ENCODE measurements at regions not wholly inside any gene's neighbourhood (a gene's known extent, or its start where the extent isn't known, plus 50 kb on each side); places are given as distances from the start of the nearest gene placed in this dataset.
"Not testable (repeated sequence)": the region's sequence is repeated elsewhere in the genome, so short reads cannot be mapped to it uniquely, and the experiment has no call there.

GRCh38 chr15:34528055-34528754 lies 55.2 kb downstream of the GOLGA8B start:
- not testable (repeated sequence) for DNase-seq (ENCODE audit: low spot score)

DNA sequence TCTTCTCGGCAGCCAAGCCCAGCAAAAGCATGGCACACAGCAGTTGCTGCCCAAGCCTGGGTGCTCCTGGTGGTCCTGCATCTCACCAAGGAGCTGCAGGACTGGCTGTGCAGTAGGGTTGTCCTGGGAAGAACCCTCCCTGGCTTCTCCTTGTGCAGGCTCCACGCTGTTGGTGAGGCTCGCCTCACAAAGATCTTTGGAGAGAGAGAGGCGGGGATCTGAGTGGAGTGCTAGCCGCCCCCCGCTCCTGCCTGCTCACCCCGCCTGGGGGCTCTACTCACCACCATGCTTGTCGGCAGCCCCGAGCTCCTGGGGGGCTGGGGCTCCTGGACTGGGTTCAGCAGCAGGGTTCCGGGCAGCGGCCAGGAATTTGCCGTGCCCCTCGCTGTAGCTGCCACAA lies 55.8 kb downstream of the GOLGA8B start:
- DNase-seq (ENCODE audit: low spot score), result not testable (repeated sequence)

DNA sequence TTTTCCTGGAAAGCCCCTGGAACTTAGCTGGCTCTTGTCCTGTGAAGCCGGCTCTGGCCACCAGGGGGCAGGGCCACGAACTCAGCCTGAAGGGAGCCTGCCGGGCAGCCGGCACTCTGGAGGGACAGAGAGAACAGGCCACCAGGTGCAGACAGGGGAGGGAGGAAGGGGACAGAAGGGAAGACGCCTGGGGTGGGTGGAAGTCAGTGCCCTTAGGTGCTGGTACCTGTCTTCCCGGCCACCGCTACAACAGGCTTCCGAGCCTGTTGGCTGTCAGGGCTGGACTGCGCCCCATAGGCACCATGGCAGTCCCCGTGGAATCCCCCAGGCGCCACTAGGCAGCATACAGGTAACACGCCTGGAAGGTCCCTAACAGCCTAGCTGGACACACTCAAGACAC lies 59.6 kb downstream of the GOLGA8B start:
- not testable (repeated sequence) for DNase-seq (ENCODE audit: low spot score)

DNA sequence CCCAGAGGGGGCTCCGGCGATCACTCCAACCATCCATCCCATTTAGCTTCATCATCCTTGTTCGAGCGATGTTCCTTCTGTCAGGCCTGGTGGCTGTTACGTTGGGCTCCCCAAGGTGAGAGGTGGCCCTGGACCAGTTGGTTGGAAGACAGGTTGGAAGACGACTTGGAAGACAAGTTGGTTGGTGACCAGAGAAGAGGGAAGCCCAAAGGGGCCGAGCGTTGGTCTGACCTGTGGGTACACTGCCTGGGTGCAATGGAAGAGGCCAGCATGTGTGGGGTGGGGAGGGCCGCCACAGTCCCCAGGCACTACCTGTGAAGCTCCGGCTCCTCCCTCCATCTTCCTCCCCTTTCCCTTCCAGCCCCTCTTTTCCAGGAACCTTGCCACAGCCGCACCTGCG lies 60.9 kb downstream of the GOLGA8B start:
- not testable (repeated sequence) for DNase-seq (ENCODE audit: low spot score)

GRCh38 chr15:34521802-34522485 lies 61.5 kb downstream of the GOLGA8B start:
- not testable (repeated sequence) for DNase-seq (ENCODE audit: low spot score)

DNA sequence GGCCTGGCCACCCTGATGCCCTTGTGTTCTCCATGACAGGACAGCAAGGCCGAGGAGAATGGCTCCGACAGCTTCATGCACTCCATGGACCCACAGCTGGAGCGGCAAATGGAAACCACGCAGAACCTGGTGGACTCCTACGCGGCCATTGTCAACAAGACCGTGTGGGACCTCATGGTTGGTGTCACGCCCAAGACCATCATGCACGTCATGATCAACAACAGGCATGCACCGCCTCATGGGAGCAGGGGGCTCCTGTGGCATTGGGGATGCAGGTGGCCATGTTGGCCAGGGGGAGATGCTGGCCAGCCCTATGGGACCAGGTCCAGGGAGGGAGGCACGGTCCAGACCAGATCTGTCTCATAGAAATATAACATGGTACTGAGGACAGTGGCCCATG lies 62.9 kb downstream of the GOLGA8B start:
- DNase-seq (ENCODE audit: low spot score), result no peak

DNA sequence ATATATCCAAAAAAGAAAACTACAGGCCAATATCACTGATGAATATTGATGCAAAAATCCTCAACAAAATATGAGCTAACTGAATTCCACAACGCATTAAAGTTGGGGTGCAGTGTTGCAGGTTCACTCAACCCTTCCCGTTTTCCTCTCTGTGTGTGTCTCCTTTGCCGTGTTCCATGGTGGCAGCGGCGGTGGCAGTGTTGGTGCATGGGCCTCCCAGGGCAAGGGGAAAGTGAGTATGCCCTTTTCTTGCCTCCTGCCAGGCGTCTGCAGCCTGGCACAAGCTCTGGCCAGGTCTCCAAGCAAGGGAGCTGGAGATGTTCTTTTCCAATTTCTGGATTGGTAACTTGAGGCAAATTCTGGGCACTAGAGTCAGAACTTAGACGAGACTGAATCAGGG lies 63.4 kb downstream of the GOLGA8B start:
- not testable (repeated sequence) for DNase-seq (ENCODE audit: low spot score)

GRCh38 chr15:34514251-34514670 lies 69.2 kb downstream of the GOLGA8B start:
- DNase-seq (ENCODE audit: low spot score), result peak; percentile 11

DNA sequence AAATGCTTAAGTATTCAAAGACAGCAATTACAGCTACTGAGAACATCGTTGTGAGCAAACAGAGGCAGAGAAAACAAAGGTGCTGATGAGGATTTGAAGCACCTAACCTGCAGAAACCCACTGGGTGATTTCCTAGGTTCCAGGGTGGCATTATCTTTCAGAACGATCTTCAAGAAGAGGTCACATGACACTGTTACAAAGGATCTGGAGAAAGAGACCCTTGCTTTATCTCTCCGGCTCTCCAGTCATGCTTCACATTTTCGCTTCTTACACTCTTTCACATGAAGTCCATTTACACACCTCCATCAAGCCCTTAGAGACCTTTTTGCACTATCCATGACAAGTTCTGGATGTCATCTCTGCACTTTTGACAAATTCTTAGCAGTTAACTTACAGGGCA lies 70.8 kb downstream of the GOLGA8B start:
- no peak for DNase-seq (ENCODE audit: low spot score)

DNA sequence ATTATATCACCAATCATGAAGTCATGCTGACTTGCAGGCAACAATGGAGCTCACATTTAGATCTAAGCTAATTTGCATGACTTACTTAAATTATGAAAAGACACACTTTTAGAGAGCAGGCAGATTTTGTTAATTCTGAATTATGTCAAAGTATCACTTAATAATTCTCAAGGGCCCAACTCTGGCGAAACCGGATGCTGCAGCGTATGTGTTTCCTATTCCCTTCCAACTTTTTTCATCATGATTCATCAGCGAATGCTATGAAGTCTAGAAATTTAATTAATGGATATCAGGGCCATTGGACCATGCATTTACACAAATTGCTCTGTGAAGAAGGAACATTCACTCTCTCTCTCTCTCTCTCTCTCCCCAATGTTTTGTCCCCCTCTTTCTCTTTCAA lies 63.5 kb upstream of the GOLGA8A start:
- DNase-seq (ENCODE audit: low spot score), result no peak

DNA sequence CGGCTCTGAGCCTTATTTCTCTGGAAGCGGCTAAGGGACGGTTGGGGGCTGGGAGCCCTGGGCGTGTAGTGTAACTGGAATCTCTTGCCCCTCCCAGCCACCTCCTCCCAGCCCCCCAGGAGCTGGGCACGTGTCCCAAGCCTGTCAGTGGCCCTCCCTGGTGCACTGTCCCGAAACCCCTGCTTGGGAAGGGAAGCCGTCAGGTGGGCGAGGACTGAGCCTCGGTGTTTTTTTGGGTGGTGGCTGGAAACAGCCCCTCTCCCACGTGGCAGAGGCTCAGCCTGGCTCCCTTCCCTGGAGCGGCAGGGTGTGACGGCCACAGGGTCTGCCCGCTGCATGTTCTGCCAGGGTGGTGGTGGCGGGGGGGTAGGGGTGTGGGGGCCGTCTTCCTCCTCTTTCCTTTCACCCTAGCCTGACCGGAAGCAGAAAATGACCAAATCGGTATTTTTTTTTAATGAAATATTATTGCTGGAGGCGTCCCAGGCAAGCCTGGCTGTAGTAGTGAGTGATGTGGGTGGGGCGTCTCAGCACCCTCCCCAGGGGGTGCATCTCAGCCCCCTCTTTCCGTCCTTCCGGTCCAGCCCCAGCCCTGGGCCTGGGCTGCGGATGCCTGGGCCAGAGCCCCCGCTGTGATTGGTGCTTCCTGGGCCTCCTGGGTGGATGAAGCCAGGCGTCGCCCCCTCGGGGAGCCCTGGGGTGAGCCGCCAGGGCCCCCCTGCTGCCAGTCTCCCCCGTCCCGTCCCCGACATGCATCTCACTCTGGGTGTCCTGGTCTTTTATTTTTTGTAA lies 58.8 kb upstream of the GOLGA8A start:
- DNase-seq (ENCODE audit: low spot score), result no peak

DNA sequence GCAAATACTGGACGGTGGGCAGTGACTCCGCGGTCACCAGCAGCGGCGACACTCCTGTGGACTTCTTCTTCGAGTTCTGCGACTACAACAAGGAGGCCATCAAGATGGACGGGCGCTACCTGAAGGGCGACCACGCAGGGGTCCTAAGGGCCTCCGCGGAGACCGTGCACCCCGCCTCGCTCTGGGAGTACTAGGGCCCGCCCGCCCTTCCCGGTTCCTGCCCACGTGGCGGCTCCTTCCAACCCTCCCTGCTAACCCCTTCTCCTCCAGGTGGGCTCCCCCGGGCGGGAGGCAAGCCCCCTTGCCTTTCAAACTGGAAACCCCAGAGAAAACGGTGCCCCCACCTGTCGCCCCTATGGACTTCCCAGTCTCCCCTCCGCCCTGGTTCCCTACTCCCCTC lies 58.1 kb upstream of the GOLGA8A start:
- DNase-seq (ENCODE audit: low spot score), result not testable (repeated sequence)

DNA sequence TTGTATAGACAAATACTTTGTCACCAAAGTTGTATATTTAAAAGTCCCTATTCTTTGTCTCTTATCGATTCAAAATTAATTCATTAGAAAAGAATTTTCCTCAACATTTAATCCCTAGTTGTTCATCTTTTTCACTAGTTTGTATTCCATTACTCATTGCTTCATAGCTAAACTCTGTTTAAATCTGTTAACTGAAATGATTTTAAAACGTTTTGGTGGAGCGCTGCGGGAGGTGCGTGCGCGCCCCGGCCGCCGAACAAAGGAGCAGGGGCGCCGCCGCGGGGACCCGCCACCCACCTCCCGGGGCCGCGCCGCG lies 56.4 kb upstream of the GOLGA8A start:
- no peak for DNase-seq (ENCODE audit: low spot score)

- DNase-seq (ENCODE audit: low spot score), result no peak
Observed at GRCh38 chr15:34493001-34493400, 55.4 kb upstream of the GOLGA8A start.

DNA sequence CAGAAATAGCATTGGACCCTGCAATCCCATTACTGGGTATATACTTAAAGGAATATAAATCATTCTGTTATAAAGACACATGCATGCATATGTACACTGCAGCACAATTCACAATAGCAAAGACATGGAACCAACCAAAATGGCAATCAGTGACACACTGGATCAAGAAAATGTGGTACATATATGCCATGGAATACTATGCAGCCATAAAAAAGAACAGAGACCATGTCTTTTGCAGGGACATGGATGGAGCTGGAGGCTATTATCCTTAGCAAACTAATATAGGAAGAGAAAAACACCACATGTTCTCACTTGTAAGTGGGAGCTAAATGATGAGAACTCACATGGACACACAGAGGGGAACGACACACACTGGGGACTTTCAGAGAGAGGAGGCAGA lies 53.9 kb upstream of the GOLGA8A start:
- not testable (repeated sequence) for DNase-seq (ENCODE audit: low spot score)

GRCh38 chr15:34490417-34491193 lies 53.0 kb upstream of the GOLGA8A start:
- no peak for DNase-seq (ENCODE audit: low spot score)

DNA sequence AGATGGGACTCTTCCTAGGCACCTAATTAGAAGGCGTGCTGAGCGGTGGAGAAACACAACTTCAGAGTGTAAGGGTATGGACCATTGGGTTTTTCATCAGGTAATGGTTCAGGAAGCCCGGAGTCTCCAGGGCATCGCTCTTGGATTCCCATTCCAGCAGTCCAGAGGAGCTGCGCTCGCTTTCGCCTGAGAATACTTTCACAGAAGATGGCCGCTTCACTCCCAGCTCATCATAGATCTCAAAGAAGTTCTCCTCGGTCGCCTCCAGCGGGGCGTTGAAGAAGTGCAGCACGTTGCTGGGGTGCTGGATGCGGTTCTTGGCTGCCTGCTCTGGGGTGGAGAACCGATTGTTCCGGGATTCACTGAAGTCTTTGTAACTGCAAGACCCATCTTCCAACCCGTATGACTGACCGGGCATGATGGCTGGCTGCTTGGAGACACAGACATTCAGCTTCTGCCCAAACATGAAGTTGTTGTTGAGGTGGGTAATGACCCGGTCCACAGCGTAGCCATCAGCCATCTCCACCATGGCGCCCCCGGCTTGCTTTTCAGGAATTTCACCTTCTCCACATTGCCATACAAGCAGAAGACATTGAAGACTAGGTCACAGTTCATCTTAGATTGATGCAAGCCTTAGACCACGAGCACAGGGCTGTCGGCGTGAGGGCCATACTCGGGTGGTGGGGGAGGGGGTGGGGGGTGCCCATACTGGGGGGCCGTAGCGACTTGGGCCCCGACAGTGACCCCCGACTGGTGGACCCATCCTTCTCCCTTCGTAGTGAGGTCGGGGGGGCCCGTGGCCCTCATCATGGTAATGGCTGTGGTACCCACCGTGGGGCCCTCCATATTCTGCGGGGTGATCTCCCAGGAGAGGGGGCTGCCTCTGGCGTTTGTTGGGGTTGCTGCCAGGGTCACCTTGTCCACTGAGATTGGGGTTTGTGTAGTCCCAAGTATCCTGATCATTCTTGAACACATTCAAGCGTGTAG lies 51.7 kb upstream of the GOLGA8A start:
- not testable (repeated sequence) for DNase-seq (ENCODE audit: low spot score)
